Activated T-cell treated with anti-CD3 and anti-CD28 coated beads, Interleukin-2, amount 50 U/mL, for 48 hours (primary cell): ENCODE measurements at regions not wholly inside any gene's neighbourhood (a gene's known extent, or its start where the extent isn't known, plus 50 kb on each side); places are given as distances from the start of the nearest gene placed in this dataset.

ENCODE experiments used
- DNase-seq, 2 experiments: peaks; one replicate each; pipeline ENCODE4 v3.0.0-alpha.2; 2020

DNA sequence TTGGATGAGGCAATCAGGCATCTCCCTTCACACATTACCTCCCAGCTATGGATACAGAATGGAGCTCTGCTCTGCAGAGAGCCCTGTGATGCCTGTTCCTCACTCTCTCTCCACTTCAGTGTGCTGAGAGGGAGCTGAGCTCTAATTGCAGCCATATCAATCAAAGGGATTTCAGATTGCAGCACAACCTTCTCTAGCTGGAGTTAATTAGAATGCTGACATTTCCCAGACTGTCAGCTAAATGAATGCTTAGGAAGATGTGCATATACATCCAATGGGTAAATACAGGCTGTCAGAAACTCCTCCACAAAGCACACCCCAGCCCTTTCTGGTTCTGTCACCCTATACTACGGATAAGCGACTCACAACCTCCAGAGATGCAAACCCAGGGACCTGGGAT, 402.6 kb downstream of the EIPR1 start:
- no peak for DNase-seq

GRCh38 chr2:2960441-2961133, 417.0 kb downstream of the EIPR1 start:
- no peak for DNase-seq

DNA sequence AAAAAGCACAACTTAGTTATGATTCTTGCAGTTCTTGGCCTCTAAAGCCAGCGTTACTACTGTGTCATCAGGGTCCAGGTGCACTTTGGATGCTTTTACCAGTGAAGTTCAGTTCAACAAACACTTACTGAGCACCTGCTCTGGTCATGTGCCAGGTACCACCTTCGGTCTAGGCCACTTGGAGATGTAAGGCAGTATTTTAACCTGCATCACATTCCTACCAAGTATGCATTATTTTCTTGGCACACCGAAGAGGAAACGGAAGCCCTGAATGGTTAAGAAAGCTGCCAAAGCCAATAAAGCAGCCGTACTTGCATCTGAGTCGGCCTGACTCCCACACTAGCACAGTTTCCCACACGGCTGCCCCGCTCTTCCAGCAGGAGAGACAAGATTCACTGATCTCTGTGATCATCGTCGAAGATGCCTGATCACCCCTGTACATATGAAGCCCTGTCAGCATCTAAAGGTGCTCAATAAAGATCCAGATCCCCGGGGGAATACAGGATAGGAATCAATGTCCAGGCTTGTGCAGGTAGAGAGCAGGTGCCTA, 427.1 kb downstream of the EIPR1 start:
- no peak for DNase-seq

DNA sequence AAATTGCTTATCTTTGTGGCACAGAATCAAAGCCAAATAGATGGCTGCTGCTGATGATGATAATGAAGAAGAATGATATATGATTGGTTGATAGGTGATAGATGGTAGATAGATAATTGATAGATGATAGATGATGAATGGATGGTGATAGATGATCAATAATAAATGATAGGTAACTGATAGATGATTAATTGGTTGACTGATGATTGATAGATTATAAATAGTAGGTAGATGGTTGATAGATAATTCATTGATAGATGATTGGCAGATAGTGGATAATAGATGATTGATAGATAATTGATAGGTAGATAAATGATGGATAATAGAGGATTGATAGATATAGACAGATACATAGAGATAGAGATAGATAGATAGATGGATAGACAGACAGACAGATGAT, 430.2 kb downstream of the EIPR1 start:
- no peak for DNase-seq

- no peak for DNase-seq
Measured at GRCh38 chr2:2942906-2943305, 434.7 kb downstream of the EIPR1 start.

GRCh38 chr2:2942225-2942624, 435.4 kb downstream of the EIPR1 start:
- no peak for DNase-seq

GRCh38 chr2:2941205-2941604, 436.4 kb downstream of the EIPR1 start:
- no peak for DNase-seq

GRCh38 chr2:2940702-2941101, 436.9 kb downstream of the EIPR1 start:
- no peak for DNase-seq

DNA sequence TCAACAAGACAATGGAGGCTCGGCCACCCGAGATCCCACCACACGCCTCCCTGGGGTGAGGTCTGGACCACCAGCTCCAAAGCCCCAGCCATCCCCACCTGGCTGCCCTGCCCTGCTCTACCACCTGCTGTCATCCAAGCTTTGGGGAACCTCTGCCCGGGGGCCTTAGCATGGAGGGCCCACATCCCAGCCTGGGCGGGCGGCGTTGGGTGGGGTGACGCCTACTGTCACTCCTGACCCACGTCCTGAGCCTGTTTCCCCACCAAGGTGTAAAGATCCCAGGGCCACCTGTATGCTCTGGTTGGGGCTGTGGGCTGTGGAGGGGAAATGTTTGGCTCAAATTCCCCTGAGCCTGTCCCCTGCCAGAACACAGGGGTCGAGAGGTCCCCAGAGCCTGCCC, 437.6 kb downstream of the EIPR1 start:
- no peak for DNase-seq

- DNase-seq = no peak
Measured at GRCh38 chr2:2939078-2939795, 438.4 kb downstream of the EIPR1 start.

GRCh38 chr2:2938481-2938880, 439.1 kb downstream of the EIPR1 start:
- DNase-seq = no peak

- no peak for DNase-seq
Measured at GRCh38 chr2:2935445-2936149, 442.0 kb downstream of the EIPR1 start.

- no peak for DNase-seq
Measured at GRCh38 chr2:2933426-2933825, 444.2 kb downstream of the EIPR1 start.

DNA sequence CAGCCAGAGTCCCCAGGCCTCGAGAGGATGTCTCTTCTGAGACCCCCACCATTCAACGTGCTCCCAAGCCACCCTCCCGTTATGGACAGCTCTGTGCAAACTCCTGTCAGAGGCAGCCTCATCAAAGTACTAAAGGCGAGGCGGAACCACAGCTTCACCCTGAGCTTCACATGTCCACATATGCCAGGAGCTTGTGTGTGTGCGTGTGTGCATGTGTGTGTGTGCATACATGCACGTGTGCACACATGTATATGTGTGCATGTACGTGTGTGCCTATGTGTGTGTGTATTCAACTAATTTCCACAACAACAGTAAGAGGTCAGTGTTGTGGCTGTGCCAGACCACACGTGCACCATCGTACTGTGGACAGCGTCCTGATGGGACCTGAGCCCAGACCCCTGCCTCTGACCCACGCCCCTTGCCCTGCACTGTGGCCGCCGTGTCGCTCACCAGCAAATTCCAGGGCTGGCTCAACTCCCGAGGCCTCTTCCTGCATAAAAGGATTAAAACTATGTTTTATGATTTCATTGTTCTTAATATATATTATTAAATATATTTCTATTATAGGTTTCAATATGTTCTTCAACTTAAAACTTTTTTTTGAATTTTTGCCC, 444.8 kb downstream of the EIPR1 start:
- no peak for DNase-seq

- no peak for DNase-seq
Measured at GRCh38 chr2:2932189-2932588, 445.4 kb downstream of the EIPR1 start.

DNA sequence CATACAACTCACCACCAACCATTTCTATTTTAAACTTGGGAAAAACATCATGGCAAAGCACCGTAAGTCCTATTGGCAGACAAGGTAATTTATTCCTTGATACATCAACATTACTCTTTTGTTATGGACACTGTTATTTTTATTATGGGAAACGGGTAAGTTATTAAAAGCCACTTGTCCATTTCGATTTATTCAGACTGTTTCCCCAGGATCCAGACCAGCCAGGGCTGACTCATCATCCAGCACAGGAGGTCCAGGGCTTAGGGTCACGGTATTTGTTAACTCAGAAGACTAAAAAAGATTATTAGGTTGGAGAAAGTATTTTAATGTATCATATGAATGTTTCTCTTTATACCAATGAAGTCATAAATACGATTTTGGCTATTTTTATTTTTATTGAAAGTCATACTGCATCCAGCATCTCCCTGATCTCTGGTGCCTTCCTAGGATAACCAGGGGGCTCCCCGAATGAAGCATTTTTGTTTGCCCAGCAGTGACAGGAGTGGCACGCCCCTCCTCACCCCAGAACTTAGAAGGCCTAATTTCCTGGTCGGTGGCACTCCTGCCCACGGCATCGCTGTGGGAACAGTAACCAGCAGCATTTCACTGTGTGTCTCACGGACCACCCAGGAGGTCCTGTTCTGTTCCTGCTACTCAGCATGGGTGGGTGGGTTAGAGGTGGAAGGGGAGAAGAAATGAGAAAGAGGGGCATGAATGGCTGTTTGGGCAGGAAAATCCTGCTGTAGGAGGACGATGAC, 446.1 kb downstream of the EIPR1 start:
- DNase-seq = no peak

DNA sequence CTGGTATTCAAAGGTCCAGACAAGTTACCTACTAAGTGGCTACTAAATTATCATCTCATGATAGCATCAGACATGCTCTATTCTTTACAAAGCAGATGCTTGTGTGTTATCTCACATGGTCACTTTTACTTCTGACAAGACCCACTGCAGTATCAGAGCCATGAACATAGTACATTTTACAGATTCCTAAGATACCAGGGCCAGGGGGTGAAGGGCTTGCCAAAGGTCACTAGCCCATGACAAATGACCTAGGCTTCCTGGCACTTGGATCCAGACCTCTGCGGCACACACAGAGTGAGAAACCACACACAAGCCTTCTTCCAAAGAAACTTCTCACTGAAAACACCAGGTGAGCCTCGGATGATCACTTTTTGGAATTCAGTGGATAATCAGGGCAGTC, 446.8 kb downstream of the EIPR1 start:
- no peak for DNase-seq

DNA sequence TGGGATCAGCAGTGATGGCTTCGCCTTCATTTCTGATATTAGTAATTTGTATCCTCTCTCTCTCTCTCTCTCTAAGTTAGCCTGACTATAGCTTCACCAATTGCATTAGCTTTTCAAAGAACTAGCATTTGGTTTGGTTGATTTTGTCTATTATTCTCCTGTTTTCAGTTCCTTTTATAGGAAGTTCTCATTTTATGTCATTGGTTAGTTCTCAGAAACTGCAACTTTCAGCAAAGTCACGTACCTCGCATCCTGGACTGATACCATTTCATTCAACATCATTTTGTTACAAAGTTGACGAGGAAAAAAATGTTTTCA, 450.8 kb downstream of the EIPR1 start:
- no peak for DNase-seq

DNA sequence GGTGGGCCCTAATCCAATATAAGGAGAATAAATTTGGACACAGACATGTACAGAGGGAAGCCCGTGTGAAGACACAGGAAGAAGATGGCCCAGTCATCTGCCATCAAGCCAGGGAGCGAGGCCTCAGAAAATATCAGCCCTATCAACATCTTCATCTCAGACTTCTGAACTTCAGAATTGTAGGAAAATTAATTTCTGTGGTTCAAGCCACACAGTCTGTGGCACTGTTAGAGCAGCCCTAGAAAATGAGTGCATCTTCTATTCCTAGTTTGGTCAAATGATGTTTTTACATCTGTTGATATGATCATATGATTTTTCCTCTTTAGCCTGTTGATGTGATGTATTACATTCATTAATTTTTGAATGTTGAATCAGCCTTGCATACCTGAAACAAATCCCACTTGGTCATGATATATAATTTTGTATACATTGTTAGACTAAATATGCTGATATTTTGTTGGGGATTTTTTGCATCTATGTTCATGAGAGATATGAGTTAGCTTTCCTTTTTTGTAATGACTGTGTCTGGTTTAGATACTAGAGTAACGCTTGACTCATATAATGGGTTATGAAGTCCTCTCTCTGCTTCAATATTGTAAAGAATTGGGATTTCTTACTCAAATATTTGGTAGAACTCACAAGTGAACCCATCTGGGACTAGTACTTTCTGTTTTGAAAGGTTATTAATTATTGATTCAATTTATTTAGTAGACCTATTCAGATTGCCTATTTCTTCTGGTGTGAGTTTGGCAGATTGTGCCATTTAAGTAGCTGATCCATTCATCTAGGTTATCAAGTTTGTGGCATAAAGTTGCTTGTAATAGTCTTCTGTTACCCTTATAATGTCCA, 451.4 kb downstream of the EIPR1 start:
- DNase-seq = no peak

- no peak for DNase-seq
Measured at GRCh38 chr2:2922156-2922555, 455.5 kb downstream of the EIPR1 start.

- DNase-seq = no peak
Measured at GRCh38 chr2:2921011-2921720, 456.5 kb downstream of the EIPR1 start.
